ENCODE measurements at regions not wholly inside any gene's neighbourhood (a gene's known extent, or its start where the extent isn't known, plus 50 kb on each side); places are given as distances from the start of the nearest gene placed in this dataset.

DNA sequence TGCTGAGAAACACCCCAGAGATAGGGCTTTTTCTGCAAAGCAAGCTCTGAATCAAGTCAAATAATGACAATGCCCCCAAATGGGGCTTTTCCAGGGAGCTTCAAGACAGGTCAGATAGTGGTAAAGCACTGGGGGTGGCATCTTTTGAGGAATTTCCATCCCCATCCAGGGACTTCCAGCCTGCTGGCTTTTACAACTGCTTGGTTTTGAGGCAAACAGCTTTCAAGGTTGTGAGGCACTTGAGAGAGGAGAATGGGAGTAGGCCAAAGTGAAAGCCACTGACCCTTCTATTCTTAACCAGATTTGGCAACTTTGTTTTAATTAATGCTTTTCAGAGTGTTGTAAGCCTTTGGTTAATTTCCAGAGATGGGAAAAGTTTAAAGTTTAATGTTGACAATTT is 762.0 kb upstream of the POU3F3 start:
- DNase-seq (ENCODE audit: low read depth in 6 of 9, low spot score in 9 of 9), result no peak
- Histone ChIP-seq H3K27me3 (ENCODE audit: control insufficient read depth in 2 of 2, insufficient read depth in 1 of 2, low read length in 1 of 2) (no peaks in the 10 kb centered on the region), H3K27ac (ENCODE audit: low read depth in 1 of 2, low read length in 1 of 2) (no peak overlapping the region), H3K4me3 (ENCODE audit: low read length in 2 of 2) (no peak overlapping the region), H3K4me1 (ENCODE audit: control insufficient read depth in 2 of 2, insufficient read depth in 2 of 2, low read length in 2 of 2) (no peaks in the 10 kb centered on the region), H3K36me3 (ENCODE audit: control insufficient read depth in 2 of 2, insufficient read depth in 2 of 2, low read length in 1 of 2) (no peaks in the 10 kb centered on the region), H3K9me3 (ENCODE audit: control insufficient read depth in 2 of 2, insufficient read depth in 1 of 2, low read length in 1 of 2) (no peaks in the 10 kb centered on the region)

DNA sequence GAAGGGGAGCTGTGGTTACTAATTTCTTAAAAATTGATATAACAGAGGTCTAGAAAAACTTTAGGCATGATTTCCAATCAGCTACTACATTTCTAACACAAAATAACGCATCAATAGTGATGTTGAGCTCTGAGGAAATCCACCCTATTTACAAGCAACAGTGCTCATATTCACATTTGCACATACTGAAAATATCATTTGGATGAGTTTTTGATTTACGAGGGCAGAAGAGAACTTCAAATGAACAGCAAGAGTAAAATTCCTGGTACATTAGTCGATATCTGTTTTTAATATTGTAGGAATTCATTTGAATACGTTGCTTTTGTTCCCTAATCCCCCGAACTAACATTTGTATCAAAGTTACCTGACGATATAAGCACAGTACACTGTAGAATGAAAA is 761.0 kb upstream of the POU3F3 start:
- WGBS, result 95% methylated on average over 6 of the region's 6 CpGs
- Histone ChIP-seq H3K4me3 (ENCODE audit: low read length in 2 of 2) (no peak overlapping the region), H3K27ac (ENCODE audit: low read depth in 1 of 2, low read length in 1 of 2) (no peak overlapping the region), H3K4me1 (ENCODE audit: control insufficient read depth in 2 of 2, insufficient read depth in 2 of 2, low read length in 2 of 2) (no peaks in the 10 kb centered on the region), H3K9me3 (ENCODE audit: control insufficient read depth in 2 of 2, insufficient read depth in 1 of 2, low read length in 1 of 2) (no peaks in the 10 kb centered on the region), H3K36me3 (ENCODE audit: control insufficient read depth in 2 of 2, insufficient read depth in 2 of 2, low read length in 1 of 2) (no peaks in the 10 kb centered on the region), H3K27me3 (ENCODE audit: control insufficient read depth in 2 of 2, insufficient read depth in 1 of 2, low read length in 1 of 2) (no peaks in the 10 kb centered on the region)
- DNase-seq (ENCODE audit: low read depth in 6 of 9, low spot score in 9 of 9), result no peak

DNA sequence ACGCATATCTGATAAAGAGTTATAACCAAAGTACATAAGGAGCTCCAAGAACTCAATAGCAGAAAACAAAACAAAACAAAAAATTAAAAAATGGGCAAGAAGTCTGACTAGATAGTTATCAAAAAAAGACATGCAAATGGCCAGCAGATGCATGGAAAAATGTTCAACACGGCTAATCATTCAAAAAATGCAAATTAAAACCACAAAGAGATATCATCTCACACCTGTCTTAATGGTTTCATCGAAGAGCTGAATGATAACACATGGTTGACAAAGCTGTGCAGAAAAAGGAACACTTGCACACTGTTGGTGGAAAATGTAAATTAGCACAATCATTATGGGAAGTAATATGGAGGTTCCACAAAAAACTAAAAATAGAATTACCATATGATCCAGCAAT is 751.3 kb upstream of the POU3F3 start:
- DNase-seq (ENCODE audit: low read depth in 6 of 9, low spot score in 9 of 9), result no peak
- WGBS, result 72% methylated on average over 3 of the region's 3 CpGs
- Histone ChIP-seq H3K4me1 (ENCODE audit: control insufficient read depth in 2 of 2, insufficient read depth in 2 of 2, low read length in 2 of 2) (no peaks in the 10 kb centered on the region), H3K4me3 (ENCODE audit: low read length in 2 of 2) (no peak overlapping the region), H3K27ac (ENCODE audit: low read depth in 1 of 2, low read length in 1 of 2) (no peak overlapping the region), H3K27me3 (ENCODE audit: control insufficient read depth in 2 of 2, insufficient read depth in 1 of 2, low read length in 1 of 2) (no peaks in the 10 kb centered on the region), H3K9me3 (ENCODE audit: control insufficient read depth in 2 of 2, insufficient read depth in 1 of 2, low read length in 1 of 2) (no peaks in the 10 kb centered on the region), H3K36me3 (ENCODE audit: control insufficient read depth in 2 of 2, insufficient read depth in 2 of 2, low read length in 1 of 2) (no peaks in the 10 kb centered on the region)

DNA sequence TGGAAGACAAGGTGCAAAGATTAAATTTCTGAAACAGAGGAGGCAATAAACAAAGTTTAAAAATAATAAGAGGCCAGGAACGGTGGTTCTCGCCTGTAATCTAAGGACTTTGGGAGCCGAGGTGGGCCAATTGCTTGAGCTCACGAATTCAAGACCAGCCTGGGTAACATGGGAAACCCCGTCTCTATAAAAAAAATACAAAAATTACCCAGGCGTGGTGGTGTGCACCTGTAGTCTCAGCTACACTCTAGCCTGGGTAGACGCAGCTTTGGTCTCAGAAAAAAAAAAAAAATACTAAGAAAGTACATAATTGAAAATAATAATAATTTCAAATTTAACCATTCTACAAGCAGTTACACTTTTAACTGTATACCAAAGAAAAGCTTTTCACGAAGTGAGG is 744.6 kb upstream of the POU3F3 start:
- H3K9me3 ChIP-seq (ENCODE audit: control insufficient read depth in 2 of 2, insufficient read depth in 1 of 2, low read length in 1 of 2), result no peaks in the 10 kb centered on the region
- H3K36me3 ChIP-seq (ENCODE audit: control insufficient read depth in 2 of 2, insufficient read depth in 2 of 2, low read length in 1 of 2), result no peaks in the 10 kb centered on the region
- DNase-seq (ENCODE audit: low read depth in 6 of 9, low spot score in 9 of 9), result no peak
- WGBS, result 90% methylated on average over 8 of the region's 8 CpGs
- no peaks in the 10 kb centered on the region for H3K4me1 ChIP-seq (ENCODE audit: control insufficient read depth in 2 of 2, insufficient read depth in 2 of 2, low read length in 2 of 2)
- no peak overlapping the region for H3K27ac ChIP-seq (ENCODE audit: low read depth in 1 of 2, low read length in 1 of 2)
- H3K4me3 ChIP-seq (ENCODE audit: low read length in 2 of 2), result no peak overlapping the region
- no peaks in the 10 kb centered on the region for H3K27me3 ChIP-seq (ENCODE audit: control insufficient read depth in 2 of 2, insufficient read depth in 1 of 2, low read length in 1 of 2)

DNA sequence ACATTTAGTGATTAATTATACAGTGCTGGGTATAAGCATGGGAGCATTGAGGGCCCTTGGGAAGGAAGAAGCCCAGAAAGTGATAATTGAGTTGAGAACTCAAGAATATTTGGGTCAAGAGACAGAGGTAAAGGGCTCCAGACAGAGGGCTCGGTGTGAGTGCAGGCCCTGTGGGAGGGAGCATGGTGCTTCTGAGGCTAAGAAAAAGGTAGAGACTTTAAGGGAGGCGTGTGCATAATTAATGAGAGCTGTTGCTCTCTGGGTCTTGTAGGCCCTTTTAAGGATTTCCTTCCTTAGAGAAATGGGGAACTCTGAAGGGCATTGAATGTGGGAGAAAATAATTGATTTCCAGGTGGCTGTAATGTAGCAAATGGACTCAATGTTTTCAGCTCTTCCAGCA is 735.0 kb upstream of the POU3F3 start:
- Histone ChIP-seq H3K9me3 (ENCODE audit: control insufficient read depth in 2 of 2, insufficient read depth in 1 of 2, low read length in 1 of 2) (no peaks in the 10 kb centered on the region), H3K27me3 (ENCODE audit: control insufficient read depth in 2 of 2, insufficient read depth in 1 of 2, low read length in 1 of 2) (no peaks in the 10 kb centered on the region), H3K36me3 (ENCODE audit: control insufficient read depth in 2 of 2, insufficient read depth in 2 of 2, low read length in 1 of 2) (no peaks in the 10 kb centered on the region), H3K4me1 (ENCODE audit: control insufficient read depth in 2 of 2, insufficient read depth in 2 of 2, low read length in 2 of 2) (no peaks in the 10 kb centered on the region), H3K4me3 (ENCODE audit: low read length in 2 of 2) (no peak overlapping the region), H3K27ac (ENCODE audit: low read depth in 1 of 2, low read length in 1 of 2) (no peak overlapping the region)
- 95% methylated on average over 2 of the region's 2 CpGs for WGBS
- DNase-seq (ENCODE audit: low read depth in 6 of 9, low spot score in 9 of 9), result no peak

DNA sequence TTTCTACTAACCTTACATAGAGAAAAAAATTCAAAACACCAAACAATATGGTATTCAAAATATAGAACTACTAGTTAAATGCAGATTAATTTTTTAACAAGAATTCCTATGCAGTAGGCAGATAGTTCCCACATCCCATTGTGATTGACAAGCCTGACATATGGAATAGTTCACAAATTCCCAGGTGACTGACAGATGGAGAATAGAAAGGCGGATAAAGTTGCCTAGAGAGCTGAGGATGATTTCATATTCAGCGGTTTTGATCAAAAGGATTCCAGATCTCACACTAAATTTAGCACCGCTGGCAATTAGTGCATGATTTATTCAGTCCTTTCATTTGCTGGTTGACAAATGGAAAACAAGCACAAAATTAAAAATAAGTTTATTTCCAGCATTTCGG is 733.7 kb upstream of the POU3F3 start:
- 95% methylated on average over 4 of the region's 4 CpGs for WGBS
- no peak overlapping the region for H3K27ac ChIP-seq (ENCODE audit: low read depth in 1 of 2, low read length in 1 of 2)
- no peaks in the 10 kb centered on the region for H3K27me3 ChIP-seq (ENCODE audit: control insufficient read depth in 2 of 2, insufficient read depth in 1 of 2, low read length in 1 of 2)
- no peaks in the 10 kb centered on the region for H3K4me1 ChIP-seq (ENCODE audit: control insufficient read depth in 2 of 2, insufficient read depth in 2 of 2, low read length in 2 of 2)
- no peak for DNase-seq (ENCODE audit: low read depth in 6 of 9, low spot score in 9 of 9)
- no peak overlapping the region for H3K4me3 ChIP-seq (ENCODE audit: low read length in 2 of 2)
- no peaks in the 10 kb centered on the region for H3K36me3 ChIP-seq (ENCODE audit: control insufficient read depth in 2 of 2, insufficient read depth in 2 of 2, low read length in 1 of 2)
- no peaks in the 10 kb centered on the region for H3K9me3 ChIP-seq (ENCODE audit: control insufficient read depth in 2 of 2, insufficient read depth in 1 of 2, low read length in 1 of 2)

DNA sequence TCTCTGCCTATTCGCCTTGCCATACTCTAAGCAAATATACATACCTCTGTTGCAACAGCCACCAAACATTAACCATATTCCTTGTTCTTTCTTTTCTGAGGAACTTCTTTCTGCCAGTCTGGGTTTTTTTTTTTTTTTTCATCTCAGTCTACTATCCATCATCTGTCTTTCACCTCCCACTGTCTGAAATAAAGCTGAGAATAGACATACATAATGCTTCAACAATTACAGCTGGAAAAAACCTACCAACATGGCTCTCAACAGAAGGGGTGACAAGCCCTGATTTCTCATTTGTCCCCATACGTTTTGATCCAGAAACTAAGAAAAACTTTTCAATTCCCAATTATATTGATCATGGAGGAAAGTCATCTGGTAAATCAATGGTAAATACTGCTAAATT is 728.8 kb upstream of the POU3F3 start:
- Histone ChIP-seq H3K36me3 (ENCODE audit: control insufficient read depth in 2 of 2, insufficient read depth in 2 of 2, low read length in 1 of 2) (no peaks in the 10 kb centered on the region), H3K27ac (ENCODE audit: low read depth in 1 of 2, low read length in 1 of 2) (no peak overlapping the region), H3K4me3 (ENCODE audit: low read length in 2 of 2) (no peak overlapping the region), H3K9me3 (ENCODE audit: control insufficient read depth in 2 of 2, insufficient read depth in 1 of 2, low read length in 1 of 2) (no peaks in the 10 kb centered on the region), H3K27me3 (ENCODE audit: control insufficient read depth in 2 of 2, insufficient read depth in 1 of 2, low read length in 1 of 2) (no peaks in the 10 kb centered on the region), H3K4me1 (ENCODE audit: control insufficient read depth in 2 of 2, insufficient read depth in 2 of 2, low read length in 2 of 2) (no peaks in the 10 kb centered on the region)
- WGBS, result 85% methylated on average over 2 of the region's 2 CpGs
- no peak for DNase-seq (ENCODE audit: low read depth in 6 of 9, low spot score in 9 of 9)

DNA sequence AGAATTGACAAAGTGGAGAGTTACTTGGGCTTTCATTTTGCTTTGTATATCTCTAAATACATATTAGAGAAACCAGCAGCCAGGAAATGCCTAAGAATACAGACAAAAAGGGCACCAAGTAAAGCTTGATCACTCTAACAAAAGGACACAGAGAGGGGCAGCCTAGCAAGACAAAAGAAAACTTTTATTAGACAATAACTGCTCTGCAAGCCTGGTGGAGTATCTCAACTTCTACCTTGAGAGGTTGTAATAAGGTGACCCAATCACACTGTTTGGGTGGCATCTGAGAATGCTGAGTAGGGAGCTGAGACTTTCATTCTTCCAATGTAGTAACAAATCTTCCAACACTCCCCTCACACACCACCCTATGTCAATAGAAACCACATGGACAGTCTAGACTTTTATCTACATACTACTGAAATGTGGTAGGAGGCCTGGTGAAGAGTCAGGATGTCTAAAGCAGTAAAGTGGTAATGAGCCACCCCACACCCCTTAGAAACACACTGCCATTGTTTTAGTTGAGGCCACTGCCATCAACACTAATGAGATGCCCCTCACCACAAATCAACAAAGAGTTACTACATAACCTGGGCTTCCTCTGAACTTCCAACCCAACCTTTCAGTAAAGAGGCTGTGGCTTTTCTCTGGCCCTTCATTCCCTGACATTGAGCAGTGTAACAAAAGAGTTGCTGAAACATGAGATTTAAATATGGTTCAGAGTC is 726.7 kb upstream of the POU3F3 start:
- Histone ChIP-seq H3K27me3 (ENCODE audit: control insufficient read depth in 2 of 2, insufficient read depth in 1 of 2, low read length in 1 of 2) (no peaks in the 10 kb centered on the region), H3K4me1 (ENCODE audit: control insufficient read depth in 2 of 2, insufficient read depth in 2 of 2, low read length in 2 of 2) (no peaks in the 10 kb centered on the region), H3K4me3 (ENCODE audit: low read length in 2 of 2) (no peak overlapping the region), H3K36me3 (ENCODE audit: control insufficient read depth in 2 of 2, insufficient read depth in 2 of 2, low read length in 1 of 2) (no peaks in the 10 kb centered on the region), H3K27ac (ENCODE audit: low read depth in 1 of 2, low read length in 1 of 2) (no peak overlapping the region), H3K9me3 (ENCODE audit: control insufficient read depth in 2 of 2, insufficient read depth in 1 of 2, low read length in 1 of 2) (no peaks in the 10 kb centered on the region)
- DNase-seq (ENCODE audit: low read depth in 6 of 9, low spot score in 9 of 9), result no peak

DNA sequence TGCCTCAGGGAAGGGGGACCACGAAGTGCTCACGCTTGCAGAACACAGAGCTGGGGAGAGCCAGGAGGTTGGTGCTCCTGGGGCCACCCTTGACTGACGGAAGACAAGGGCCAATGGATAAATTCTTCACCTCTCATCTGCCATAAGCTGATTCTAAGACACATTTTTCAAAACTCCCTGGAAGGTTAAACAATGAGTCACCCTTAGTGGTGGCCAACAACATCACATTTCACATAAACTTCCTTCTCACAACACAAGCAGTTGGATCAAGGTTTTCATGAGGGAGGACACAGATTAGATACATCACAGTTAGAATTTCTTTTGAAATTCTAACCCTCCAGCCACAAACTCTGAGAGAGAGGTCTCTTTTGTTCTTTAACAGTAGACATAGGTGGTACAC is 713.6 kb upstream of the POU3F3 start:
- 95% methylated on average over 3 of the region's 3 CpGs for WGBS

DNA sequence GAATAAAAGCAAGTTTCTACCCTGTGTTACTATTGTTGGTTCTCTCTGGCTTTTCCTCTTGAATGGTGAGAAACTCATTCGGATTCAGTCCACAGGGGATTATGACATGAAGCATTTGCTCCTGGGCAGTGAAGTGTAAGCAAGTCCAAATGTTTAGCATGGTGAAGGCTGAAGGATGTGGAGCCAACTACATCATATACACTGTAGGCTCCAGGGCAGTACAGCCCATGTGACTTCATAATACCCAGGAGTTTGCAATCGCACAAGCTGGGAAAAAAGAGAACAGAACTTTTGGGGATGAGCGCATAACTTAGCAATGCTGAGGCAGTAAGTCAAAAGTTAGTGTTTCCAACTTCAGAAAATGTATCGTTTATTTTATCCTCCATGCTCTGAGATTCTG is 695.7 kb upstream of the POU3F3 start:
- no peak for DNase-seq (ENCODE audit: low read depth in 6 of 9, low spot score in 9 of 9)
- H3K27me3 ChIP-seq (ENCODE audit: control insufficient read depth in 2 of 2, insufficient read depth in 1 of 2, low read length in 1 of 2), result no peaks in the 10 kb centered on the region
- 94% methylated on average over 4 of the region's 4 CpGs for WGBS
- no peaks in the 10 kb centered on the region for H3K9me3 ChIP-seq (ENCODE audit: control insufficient read depth in 2 of 2, insufficient read depth in 1 of 2, low read length in 1 of 2)
- H3K36me3 ChIP-seq (ENCODE audit: control insufficient read depth in 2 of 2, insufficient read depth in 2 of 2, low read length in 1 of 2), result no peaks in the 10 kb centered on the region
- H3K4me3 ChIP-seq (ENCODE audit: low read length in 2 of 2), result no peak overlapping the region
- H3K27ac ChIP-seq (ENCODE audit: low read depth in 1 of 2, low read length in 1 of 2), result no peak overlapping the region
- H3K4me1 ChIP-seq (ENCODE audit: control insufficient read depth in 2 of 2, insufficient read depth in 2 of 2, low read length in 2 of 2), result no peaks in the 10 kb centered on the region

More for the DNA sequence above, 713.6 kb upstream of the POU3F3 start:
- Histone ChIP-seq H3K9me3 (ENCODE audit: control insufficient read depth in 2 of 2, insufficient read depth in 1 of 2, low read length in 1 of 2) (no peaks in the 10 kb centered on the region), H3K4me3 (ENCODE audit: low read length in 2 of 2) (no peak overlapping the region), H3K27ac (ENCODE audit: low read depth in 1 of 2, low read length in 1 of 2) (no peak overlapping the region), H3K27me3 (ENCODE audit: control insufficient read depth in 2 of 2, insufficient read depth in 1 of 2, low read length in 1 of 2) (no peaks in the 10 kb centered on the region), H3K4me1 (ENCODE audit: control insufficient read depth in 2 of 2, insufficient read depth in 2 of 2, low read length in 2 of 2) (no peaks in the 10 kb centered on the region), H3K36me3 (ENCODE audit: control insufficient read depth in 2 of 2, insufficient read depth in 2 of 2, low read length in 1 of 2) (no peaks in the 10 kb centered on the region)
- DNase-seq (ENCODE audit: low read depth in 6 of 9, low spot score in 9 of 9), result no peak
